Fibroblast of lung (primary cell): ENCODE measurements at regions not wholly inside any gene's neighbourhood (a gene's known extent, or its start where the extent isn't known, plus 50 kb on each side); places are given as distances from the start of the nearest gene placed in this dataset.

Experiments
- DNase-seq, 2 donors: peaks; one replicate each; pipeline versions ENCODE4 v3.0.0 to v3.0.0-alpha.2; 2010; ENCODE audit warnings: low read depth in 2 of 2
- H2AFZ ChIP-seq: 2 replicates; pipeline ENCODE4 v1.5.1; 2012; ENCODE audit warnings: low read length, control low read depth, inconsistent platforms
- H3K27ac ChIP-seq: 2 replicates; pipeline ENCODE4 v1.5.1; 2011; ENCODE audit warnings: low read length, control low read depth; ENCODE audit not compliant: insufficient read depth
- H3K27me3 ChIP-seq: 2 replicates; pipeline ENCODE4 v1.5.1; 2011; ENCODE audit warnings: mild to moderate bottlenecking, low read length; ENCODE audit not compliant: control insufficient read depth, insufficient read depth
- H3K36me3 ChIP-seq: 2 replicates; pipeline ENCODE4 v1.5.1; 2011; ENCODE audit warnings: low read length; ENCODE audit not compliant: control insufficient read depth, insufficient read depth
- H3K4me1 ChIP-seq: 2 replicates; pipeline ENCODE4 v1.5.1; 2011; ENCODE audit warnings: low read length; ENCODE audit not compliant: control insufficient read depth, insufficient read depth; ENCODE audit errors: extremely low read depth
- H3K4me2 ChIP-seq: 2 replicates; pipeline ENCODE4 v1.5.1; 2011; ENCODE audit warnings: low read length, control low read depth; ENCODE audit not compliant: insufficient read depth; ENCODE audit errors: extremely low read depth
- H3K4me3 ChIP-seq, 4 experiments: fragments of 200-600 bp in 1 of 4; sonication (generic) in 1 of 4; replicated peaks in 1 of 4; 2 replicates each; pipeline ENCODE4 v1.5.1; 2011 to 2016; ENCODE audit warnings: low read length in 4 of 4, low read depth in 3 of 4, mild to moderate bottlenecking in 3 of 4, control low read depth in 2 of 4, inconsistent platforms in 1 of 4, mixed read lengths in 1 of 4; ENCODE audit not compliant: insufficient read depth in 1 of 4; ENCODE audit errors: control extremely low read depth in 1 of 4
- H3K79me2 ChIP-seq: 2 replicates; pipeline ENCODE4 v1.5.1; 2012; ENCODE audit warnings: mild to moderate bottlenecking, low read length, inconsistent platforms; ENCODE audit not compliant: control insufficient read depth, insufficient read depth
- H3K9ac ChIP-seq: 2 replicates; pipeline ENCODE4 v1.5.1; 2011; ENCODE audit warnings: mild to moderate bottlenecking, low read length, control low read depth; ENCODE audit not compliant: insufficient read depth
- H3K9me3 ChIP-seq: 2 replicates; pipeline ENCODE4 v1.5.1; 2012; ENCODE audit warnings: low read depth, low read length; ENCODE audit not compliant: control insufficient read depth, insufficient read depth
- H4K20me1 ChIP-seq: 2 replicates; pipeline ENCODE4 v1.5.1; 2011; ENCODE audit warnings: low read length; ENCODE audit not compliant: control insufficient read depth, insufficient read depth; ENCODE audit errors: extremely low read depth
- EZH2 ChIP-seq: IDR thresholded peaks from 2 replicates; pipeline ENCODE4 v1.5.1; 2012; ENCODE audit warnings: low read length, control low read depth, mild to moderate bottlenecking; ENCODE audit errors: missing control alignments
- TF ChIP-seq, protein P1 (sequence below), 2 donors: IDR thresholded peaks in 1 of 2; conservative IDR thresholded peaks in 1 of 2; 1 replicate in 1 of 2; 2 replicates in 1 of 2; pipeline ENCODE4 v1.5.1; 2011 to 2012; ENCODE audit warnings: low read length in 2 of 2, control low read depth in 1 of 2, inconsistent platforms in 1 of 2, low read depth in 1 of 2, mild to moderate bottlenecking in 1 of 2

DNA sequence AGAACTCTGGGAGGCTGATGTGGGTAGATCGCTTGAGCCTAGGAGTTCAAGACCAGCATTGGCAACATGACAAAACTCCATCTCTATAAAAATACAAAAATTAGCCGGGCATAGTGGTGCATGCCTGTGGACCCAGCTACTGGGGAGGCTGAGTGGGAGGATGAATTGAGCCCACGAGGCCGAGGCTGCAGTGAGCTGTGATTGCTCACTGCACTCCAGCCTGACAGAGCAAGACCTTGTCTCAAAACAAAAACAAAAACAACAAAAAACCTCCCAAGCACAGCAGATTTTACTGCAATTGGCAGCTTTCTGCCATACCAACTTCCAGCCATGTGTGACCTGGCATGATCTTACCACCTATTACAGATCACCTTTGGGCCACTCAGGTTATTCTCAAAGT lies 57.7 kb upstream of the LRPPRC start:
- Histone ChIP-seq H3K27me3 (peaks cover 13% of the 10 kb centered on the region), H3K9ac (no peak overlapping the region), H3K27ac (no peak overlapping the region), H2AFZ (no peak overlapping the region), H3K4me1 (no peaks in the 10 kb centered on the region), H3K36me3 (no peaks in the 10 kb centered on the region), H3K4me2 (no peak overlapping the region), H3K4me3 (no peak overlapping the region), H3K79me2 (no peaks in the 10 kb centered on the region), H3K9me3 (no peaks in the 10 kb centered on the region), H4K20me1 (no peaks in the 10 kb centered on the region)
- no peak for TF ChIP-seq EZH2
- TF ChIP-seq, protein P1, sequence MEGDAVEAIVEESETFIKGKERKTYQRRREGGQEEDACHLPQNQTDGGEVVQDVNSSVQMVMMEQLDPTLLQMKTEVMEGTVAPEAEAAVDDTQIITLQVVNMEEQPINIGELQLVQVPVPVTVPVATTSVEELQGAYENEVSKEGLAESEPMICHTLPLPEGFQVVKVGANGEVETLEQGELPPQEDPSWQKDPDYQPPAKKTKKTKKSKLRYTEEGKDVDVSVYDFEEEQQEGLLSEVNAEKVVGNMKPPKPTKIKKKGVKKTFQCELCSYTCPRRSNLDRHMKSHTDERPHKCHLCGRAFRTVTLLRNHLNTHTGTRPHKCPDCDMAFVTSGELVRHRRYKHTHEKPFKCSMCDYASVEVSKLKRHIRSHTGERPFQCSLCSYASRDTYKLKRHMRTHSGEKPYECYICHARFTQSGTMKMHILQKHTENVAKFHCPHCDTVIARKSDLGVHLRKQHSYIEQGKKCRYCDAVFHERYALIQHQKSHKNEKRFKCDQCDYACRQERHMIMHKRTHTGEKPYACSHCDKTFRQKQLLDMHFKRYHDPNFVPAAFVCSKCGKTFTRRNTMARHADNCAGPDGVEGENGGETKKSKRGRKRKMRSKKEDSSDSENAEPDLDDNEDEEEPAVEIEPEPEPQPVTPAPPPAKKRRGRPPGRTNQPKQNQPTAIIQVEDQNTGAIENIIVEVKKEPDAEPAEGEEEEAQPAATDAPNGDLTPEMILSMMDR (conservative IDR thresholded peaks at IDR 0.05 in 1 of 2, IDR thresholded peaks at IDR 0.05 in 1 of 2; ENCODE audit: low read depth in 1 of 2, low read length in 2 of 2) = no peak
- DNase-seq = no peak

DNA sequence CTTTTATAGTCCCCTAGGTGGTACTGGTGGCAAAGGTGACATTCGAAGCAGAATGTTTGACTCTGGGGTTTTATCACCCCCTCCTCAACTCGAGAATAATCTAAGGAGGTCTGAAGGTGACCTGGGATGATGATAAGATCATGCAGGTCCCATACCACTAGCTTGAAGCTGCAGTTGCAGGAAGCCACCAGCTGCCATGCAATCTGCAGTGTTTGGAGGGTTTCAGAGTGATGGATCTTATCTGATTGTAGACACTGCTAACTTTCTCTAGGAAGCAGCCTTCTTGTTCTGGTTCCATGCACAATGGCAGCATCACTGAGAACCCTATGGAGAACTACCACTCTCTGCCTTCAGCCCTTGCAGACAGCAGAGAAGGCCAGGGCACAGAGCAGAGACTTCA lies 59.4 kb upstream of the LRPPRC start:
- Histone ChIP-seq H3K27me3 (peaks cover 8% of the 10 kb centered on the region), H3K4me2 (no peak overlapping the region), H2AFZ (no peak overlapping the region), H3K79me2 (no peaks in the 10 kb centered on the region), H3K4me1 (no peaks in the 10 kb centered on the region), H3K9ac (no peak overlapping the region), H3K4me3 (no peak overlapping the region), H4K20me1 (no peaks in the 10 kb centered on the region), H3K36me3 (no peaks in the 10 kb centered on the region), H3K27ac (no peak overlapping the region), H3K9me3 (no peaks in the 10 kb centered on the region)
- no peak for DNase-seq
- TF ChIP-seq, protein P1 (conservative IDR thresholded peaks at IDR 0.05 in 1 of 2, IDR thresholded peaks at IDR 0.05 in 1 of 2; ENCODE audit: low read depth in 1 of 2, low read length in 2 of 2) = no peak
- TF ChIP-seq EZH2 = no peak

DNA sequence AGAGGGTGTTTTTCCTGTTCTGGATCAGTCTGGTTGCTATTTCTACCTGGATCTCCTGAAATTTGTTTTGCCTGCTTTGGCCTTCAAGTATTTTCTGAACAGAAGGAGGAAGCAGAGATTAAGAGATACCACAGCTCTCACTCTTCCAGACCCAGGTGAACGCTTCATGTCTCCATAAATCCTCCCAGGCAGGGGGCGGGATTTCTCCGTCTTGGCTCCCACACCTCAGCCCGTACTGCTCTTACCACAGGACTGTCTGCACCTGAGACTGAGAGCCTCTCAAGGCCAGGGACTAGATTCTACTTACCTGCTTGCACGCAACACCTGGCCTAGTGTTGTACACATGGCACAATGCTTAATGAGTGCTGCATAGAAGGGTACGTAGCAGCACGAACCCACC lies 59.9 kb upstream of the LRPPRC start:
- H3K4me1 ChIP-seq = no peaks in the 10 kb centered on the region
- no peak overlapping the region for H3K27ac ChIP-seq
- no peaks in the 10 kb centered on the region for H3K9me3 ChIP-seq
- H3K79me2 ChIP-seq = no peaks in the 10 kb centered on the region
- H3K4me3 ChIP-seq = no peak overlapping the region
- H3K4me2 ChIP-seq = no peak overlapping the region
- peaks cover 8% of the 10 kb centered on the region for H3K27me3 ChIP-seq
- H3K9ac ChIP-seq = no peak overlapping the region
- DNase-seq = no peak
- H3K36me3 ChIP-seq = no peaks in the 10 kb centered on the region
- no peaks in the 10 kb centered on the region for H4K20me1 ChIP-seq
- TF ChIP-seq, protein P1 (conservative IDR thresholded peaks at IDR 0.05 in 1 of 2, IDR thresholded peaks at IDR 0.05 in 1 of 2; ENCODE audit: low read depth in 1 of 2, low read length in 2 of 2) = no peak
- TF ChIP-seq EZH2 = no peak
- no peak overlapping the region for H2AFZ ChIP-seq
